Neural cell (in vitro differentiated cells): ENCODE measurements at regions not wholly inside any gene's neighbourhood (a gene's known extent, or its start where the extent isn't known, plus 50 kb on each side); places are given as distances from the start of the nearest gene placed in this dataset.

Source experiments
- H2AFZ ChIP-seq: fragments of 200-600, 300-800 bp; sonication (generic), shearing (Covaris generic); 2 replicates; pipeline ENCODE4 v1.6.0; 2014; ENCODE audit warnings: low read depth, mild to moderate bottlenecking, antibody characterized with exemption, low read length, moderate library complexity
- H3F3A ChIP-seq: fragments of 200-600 bp; shearing (Covaris generic); 2 replicates; pipeline ENCODE4 v1.6.1; 2016; ENCODE audit warnings: mild to moderate bottlenecking, moderate library complexity, mixed read lengths, antibody characterized with exemption, low read length; ENCODE audit not compliant: insufficient read depth, poor library complexity, severe bottlenecking
- H3K27ac ChIP-seq: fragments of 200-600, 300-800 bp; sonication (generic), shearing (Covaris generic); 2 replicates; pipeline ENCODE4 v1.5.1; 2014; ENCODE audit warnings: mild to moderate bottlenecking, low read length, moderate library complexity
- H3K27me3 ChIP-seq: fragments of 300-800, 200-600 bp; sonication (generic), shearing (Covaris generic); 2 replicates; pipeline ENCODE4 v1.6.0; 2014; ENCODE audit warnings: mild to moderate bottlenecking, low read depth, low read length, moderate library complexity; ENCODE audit not compliant: insufficient read depth
- H3K36me3 ChIP-seq: fragments of 300-800, 200-600 bp; sonication (generic), shearing (Covaris generic); 2 replicates; pipeline ENCODE4 v1.5.1; 2014; ENCODE audit warnings: mild to moderate bottlenecking, antibody characterized with exemption, low read length, moderate library complexity; ENCODE audit not compliant: insufficient read depth
- H3K4me2 ChIP-seq: fragments of 300-800, 200-600 bp; sonication (generic), shearing (Covaris generic); 2 replicates; pipeline ENCODE4 v1.6.0; 2014; ENCODE audit warnings: mild to moderate bottlenecking, low read length
- H3K4me3 ChIP-seq: fragments of 300-800, 200-600 bp; sonication (generic), shearing (Covaris generic); 2 replicates; pipeline ENCODE4 v1.5.1; 2014; ENCODE audit warnings: mild to moderate bottlenecking, low read length, moderate library complexity
- H3K79me2 ChIP-seq: fragments of 200-600 bp; shearing (Covaris generic); replicated peaks from 2 replicates; pipeline ENCODE4 v1.6.0; 2014; ENCODE audit warnings: mild to moderate bottlenecking, low read length, moderate library complexity; ENCODE audit not compliant: insufficient read depth
- H3K9ac ChIP-seq: fragments of 300-800, 200-600 bp; sonication (generic), shearing (Covaris generic); 2 replicates; pipeline ENCODE4 v1.6.1; 2016; ENCODE audit warnings: mild to moderate bottlenecking, low read length, mixed read lengths
- H3K9me2 ChIP-seq: fragments of 200-600 bp; shearing (Covaris generic); 2 replicates; pipeline ENCODE4 v1.6.1; 2016; ENCODE audit warnings: mild to moderate bottlenecking, low read length, mixed read lengths; ENCODE audit not compliant: insufficient read depth
- H3K9me3 ChIP-seq: fragments of 200-600, 300-800 bp; sonication (generic), shearing (Covaris generic); 2 replicates; pipeline ENCODE4 v1.6.1; 2016; ENCODE audit warnings: mild to moderate bottlenecking, mixed run types, low read length, moderate library complexity, mixed read lengths
- H4K20me1 ChIP-seq: fragments of 200-600 bp; shearing (Covaris generic); 2 replicates; pipeline ENCODE4 v1.6.1; 2016; ENCODE audit warnings: mild to moderate bottlenecking, mixed run types; ENCODE audit not compliant: insufficient read depth
- EP300 ChIP-seq: fragments of 450-650 bp; conservative IDR thresholded peaks from 2 replicates; pipeline ENCODE4 v1.6.1; 2014; ENCODE audit warnings: antibody characterized with exemption, mild to moderate bottlenecking, moderate library complexity; ENCODE audit not compliant: poor library complexity, severe bottlenecking
- EZH2 ChIP-seq: fragments of 200-600, 300-800 bp; shearing (Covaris generic), sonication (generic); IDR thresholded peaks from 2 replicates; pipeline ENCODE4 v1.6.1; 2014; ENCODE audit warnings: antibody characterized with exemption, low read length, borderline replicate concordance, mild to moderate bottlenecking; ENCODE audit not compliant: insufficient read depth, poor library complexity, severe bottlenecking
- MXI1 ChIP-seq: fragments of 450-650 bp; conservative IDR thresholded peaks from 2 replicates; pipeline ENCODE4 v1.6.1; 2014; ENCODE audit warnings: antibody characterized with exemption, mild to moderate bottlenecking; ENCODE audit not compliant: poor library complexity, severe bottlenecking
- POLR2AphosphoS5 ChIP-seq: IDR thresholded peaks from 2 replicates; pipeline ENCODE4 v1.6.1; 2012
- RAD21 ChIP-seq: fragments of 450-650 bp; conservative IDR thresholded peaks from 2 replicates; pipeline ENCODE4 v1.6.1; 2014; ENCODE audit warnings: antibody characterized with exemption, mild to moderate bottlenecking, moderate library complexity
- SMC3 ChIP-seq: fragments of 450-650 bp; conservative IDR thresholded peaks from 2 replicates; pipeline ENCODE4 v1.6.1; 2014; ENCODE audit warnings: antibody characterized with exemption, mild to moderate bottlenecking, moderate library complexity; ENCODE audit not compliant: poor library complexity
- TAF1 ChIP-seq: IDR thresholded peaks from 2 replicates; pipeline ENCODE4 v1.6.1; 2012; ENCODE audit warnings: low read depth
- TF ChIP-seq, protein P1 (sequence below): fragments of 450-650 bp; IDR thresholded peaks from 2 replicates; pipeline ENCODE4 v1.5.1; 2014; ENCODE audit warnings: antibody characterized with exemption, mild to moderate bottlenecking, moderate library complexity; ENCODE audit not compliant: poor library complexity, severe bottlenecking
- TF ChIP-seq, protein P2 (sequence below): IDR thresholded peaks from 2 replicates; pipeline ENCODE4 v1.6.1; 2012; ENCODE audit warnings: borderline replicate concordance

DNA sequence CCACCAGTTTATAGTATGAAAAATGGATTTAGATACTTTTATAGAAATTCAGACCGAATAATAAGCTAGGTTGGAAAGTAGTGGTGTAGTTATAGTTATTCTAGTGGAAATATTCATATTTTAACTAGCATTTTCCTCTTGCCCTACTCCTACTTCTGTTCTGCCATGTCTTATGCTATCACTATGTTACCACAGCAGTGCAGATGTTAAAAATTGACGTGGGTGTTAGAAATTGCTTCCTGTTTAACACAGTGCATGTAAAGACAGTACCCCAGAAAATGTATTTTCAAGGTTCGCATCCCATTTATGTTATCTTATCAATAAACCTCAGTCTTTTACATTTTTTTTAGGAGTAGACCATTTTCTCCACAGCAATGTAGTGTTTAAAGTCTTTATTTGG is 774.2 kb upstream of the CDH10 start:
- Histone ChIP-seq H3K9ac (no peak overlapping the region), H3K9me3 (no peaks in the 10 kb centered on the region), H3K79me2 (no peaks in the 10 kb centered on the region), H3K4me2 (no peak overlapping the region), H3K27me3 (no peaks in the 10 kb centered on the region), H4K20me1 (no peaks in the 10 kb centered on the region), H3K36me3 (no peaks in the 10 kb centered on the region), H3K27ac (no peak overlapping the region), H3K9me2 (no peaks in the 10 kb centered on the region), H3F3A (no peaks in the 10 kb centered on the region), H2AFZ (no peak overlapping the region), H3K4me3 (no peak overlapping the region)
- TF ChIP-seq, protein P1, sequence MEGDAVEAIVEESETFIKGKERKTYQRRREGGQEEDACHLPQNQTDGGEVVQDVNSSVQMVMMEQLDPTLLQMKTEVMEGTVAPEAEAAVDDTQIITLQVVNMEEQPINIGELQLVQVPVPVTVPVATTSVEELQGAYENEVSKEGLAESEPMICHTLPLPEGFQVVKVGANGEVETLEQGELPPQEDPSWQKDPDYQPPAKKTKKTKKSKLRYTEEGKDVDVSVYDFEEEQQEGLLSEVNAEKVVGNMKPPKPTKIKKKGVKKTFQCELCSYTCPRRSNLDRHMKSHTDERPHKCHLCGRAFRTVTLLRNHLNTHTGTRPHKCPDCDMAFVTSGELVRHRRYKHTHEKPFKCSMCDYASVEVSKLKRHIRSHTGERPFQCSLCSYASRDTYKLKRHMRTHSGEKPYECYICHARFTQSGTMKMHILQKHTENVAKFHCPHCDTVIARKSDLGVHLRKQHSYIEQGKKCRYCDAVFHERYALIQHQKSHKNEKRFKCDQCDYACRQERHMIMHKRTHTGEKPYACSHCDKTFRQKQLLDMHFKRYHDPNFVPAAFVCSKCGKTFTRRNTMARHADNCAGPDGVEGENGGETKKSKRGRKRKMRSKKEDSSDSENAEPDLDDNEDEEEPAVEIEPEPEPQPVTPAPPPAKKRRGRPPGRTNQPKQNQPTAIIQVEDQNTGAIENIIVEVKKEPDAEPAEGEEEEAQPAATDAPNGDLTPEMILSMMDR, result no peak
- TF ChIP-seq TAF1 (no peak), RAD21 (no peak), MXI1 (no peak), SMC3 (no peak)

GRCh38 chr5:25418319-25418859 is 773.6 kb upstream of the CDH10 start:
- no peaks in the 10 kb centered on the region for H3K79me2 ChIP-seq
- no peak overlapping the region for H2AFZ ChIP-seq
- H4K20me1 ChIP-seq, result no peaks in the 10 kb centered on the region
- H3F3A ChIP-seq, result no peaks in the 10 kb centered on the region
- no peaks in the 10 kb centered on the region for H3K36me3 ChIP-seq
- no peak overlapping the region for H3K9ac ChIP-seq
- H3K27me3 ChIP-seq, result no peaks in the 10 kb centered on the region
- H3K4me2 ChIP-seq, result no peak overlapping the region
- TF ChIP-seq TAF1 (no peak), EP300 (no peak), POLR2AphosphoS5 (no peak), RAD21 (no peak), SMC3 (no peak), EZH2 (no peak), MXI1 (no peak)
- TF ChIP-seq, protein P2, sequence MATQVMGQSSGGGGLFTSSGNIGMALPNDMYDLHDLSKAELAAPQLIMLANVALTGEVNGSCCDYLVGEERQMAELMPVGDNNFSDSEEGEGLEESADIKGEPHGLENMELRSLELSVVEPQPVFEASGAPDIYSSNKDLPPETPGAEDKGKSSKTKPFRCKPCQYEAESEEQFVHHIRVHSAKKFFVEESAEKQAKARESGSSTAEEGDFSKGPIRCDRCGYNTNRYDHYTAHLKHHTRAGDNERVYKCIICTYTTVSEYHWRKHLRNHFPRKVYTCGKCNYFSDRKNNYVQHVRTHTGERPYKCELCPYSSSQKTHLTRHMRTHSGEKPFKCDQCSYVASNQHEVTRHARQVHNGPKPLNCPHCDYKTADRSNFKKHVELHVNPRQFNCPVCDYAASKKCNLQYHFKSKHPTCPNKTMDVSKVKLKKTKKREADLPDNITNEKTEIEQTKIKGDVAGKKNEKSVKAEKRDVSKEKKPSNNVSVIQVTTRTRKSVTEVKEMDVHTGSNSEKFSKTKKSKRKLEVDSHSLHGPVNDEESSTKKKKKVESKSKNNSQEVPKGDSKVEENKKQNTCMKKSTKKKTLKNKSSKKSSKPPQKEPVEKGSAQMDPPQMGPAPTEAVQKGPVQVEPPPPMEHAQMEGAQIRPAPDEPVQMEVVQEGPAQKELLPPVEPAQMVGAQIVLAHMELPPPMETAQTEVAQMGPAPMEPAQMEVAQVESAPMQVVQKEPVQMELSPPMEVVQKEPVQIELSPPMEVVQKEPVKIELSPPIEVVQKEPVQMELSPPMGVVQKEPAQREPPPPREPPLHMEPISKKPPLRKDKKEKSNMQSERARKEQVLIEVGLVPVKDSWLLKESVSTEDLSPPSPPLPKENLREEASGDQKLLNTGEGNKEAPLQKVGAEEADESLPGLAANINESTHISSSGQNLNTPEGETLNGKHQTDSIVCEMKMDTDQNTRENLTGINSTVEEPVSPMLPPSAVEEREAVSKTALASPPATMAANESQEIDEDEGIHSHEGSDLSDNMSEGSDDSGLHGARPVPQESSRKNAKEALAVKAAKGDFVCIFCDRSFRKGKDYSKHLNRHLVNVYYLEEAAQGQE, result no peak
- TF ChIP-seq, protein P1, result no peak
- no peaks in the 10 kb centered on the region for H3K9me2 ChIP-seq
- no peaks in the 10 kb centered on the region for H3K9me3 ChIP-seq
- H3K4me3 ChIP-seq, result no peak overlapping the region
- no peak overlapping the region for H3K27ac ChIP-seq
